IMR-90 (cell line): ENCODE measurements at regions not wholly inside any gene's neighbourhood (a gene's known extent, or its start where the extent isn't known, plus 50 kb on each side); places are given as distances from the start of the nearest gene placed in this dataset.

ENCODE experiments used
- ATAC-seq: fragments of 200-7000 bp; cut with Tn5 transposase; 2 replicates; pipeline ENCODE4 v1.9.1; 2020; ENCODE audit warnings: low read depth, mild to moderate bottlenecking, moderate library complexity
- BruUV-seq: library from RNA; stranded (reverse); fragments of 400-500 nt; replicated peaks from 2 replicates; lab custom pipeline; 2021; lab: Mats Ljungman, UMichigan
- CTCF ChIA-PET: fragments of 300-600 bp; formaldehyde crosslinking; extraction: SDS; loops from one replicate; lab custom pipeline; 2021; ENCODE audit warnings: antibody characterized with exemption; lab: Yijun Ruan, JAX
- POLR2A ChIA-PET: fragments of 300-600 bp; sonication (Branson Sonifier 250); formaldehyde crosslinking; loops from one replicate; lab custom pipeline; 2022; ENCODE audit warnings: antibody characterized with exemption; ENCODE audit not compliant: unreplicated experiment; lab: Charles Lee
- DNase-seq: peaks from one replicate; pipeline ENCODE4 v3.0.0; 2013
- H2AFZ ChIP-seq: replicated peaks from 2 replicates; pipeline ENCODE3; 2013; ENCODE audit warnings: low read length, mild to moderate bottlenecking; ENCODE audit not compliant: poor library complexity
- H2AK5ac ChIP-seq: 2 replicates; pipeline ENCODE4 v1.6.1; 2013; ENCODE audit warnings: low read depth, low read length, inconsistent platforms
- H2AK9ac ChIP-seq: replicated peaks from 2 replicates; pipeline ENCODE3; 2013; ENCODE audit warnings: mild to moderate bottlenecking, low read depth, low read length, moderate library complexity; ENCODE audit not compliant: poor library complexity
- H2BK120ac ChIP-seq: 2 replicates; pipeline ENCODE4 v1.6.1; 2013; ENCODE audit warnings: low read depth, low read length, inconsistent platforms
- H2BK15ac ChIP-seq: 3 replicates; pipeline ENCODE4 v1.6.1; 2013; ENCODE audit warnings: low read depth, low read length, inconsistent platforms
- H2BK20ac ChIP-seq: 2 replicates; pipeline ENCODE4 v1.6.1; 2013; ENCODE audit warnings: low read depth, mild to moderate bottlenecking, inconsistent platforms, low read length, moderate library complexity
- H2BK5ac ChIP-seq: 2 replicates; pipeline ENCODE4 v1.6.1; 2013; ENCODE audit warnings: mild to moderate bottlenecking, low read depth, low read length, inconsistent platforms; ENCODE audit not compliant: poor library complexity, severe bottlenecking
- H3K14ac ChIP-seq: replicated peaks from 2 replicates; pipeline ENCODE4 v1.6.1; 2013; ENCODE audit warnings: low read depth, low read length, inconsistent platforms
- H3K18ac ChIP-seq: 2 replicates; pipeline ENCODE4 v1.6.1; 2013; ENCODE audit warnings: low read depth, low read length, control low read depth
- H3K23ac ChIP-seq: 2 replicates; pipeline ENCODE4 v1.6.1; 2013; ENCODE audit warnings: low read depth, low read length, inconsistent platforms
- H3K27ac ChIP-seq: 2 replicates; pipeline ENCODE4 v1.5.1; 2013; ENCODE audit warnings: mild to moderate bottlenecking, control low read depth, low read length; ENCODE audit not compliant: insufficient read depth
- H3K27me3 ChIP-seq: 2 replicates; pipeline ENCODE4 v1.6.1; 2013; ENCODE audit warnings: low read length; ENCODE audit not compliant: control insufficient read depth, insufficient read depth
- H3K36me3 ChIP-seq: 2 replicates; pipeline ENCODE4 v1.6.1; 2013; ENCODE audit warnings: low read length, mixed read lengths; ENCODE audit not compliant: control insufficient read depth, insufficient read depth
- H3K4ac ChIP-seq: 2 replicates; pipeline ENCODE4 v1.6.1; 2013; ENCODE audit warnings: low read depth, low read length, inconsistent platforms
- H3K4me1 ChIP-seq: 2 replicates; pipeline ENCODE4 v1.6.1; 2013; ENCODE audit warnings: low read length, mixed read lengths; ENCODE audit not compliant: control insufficient read depth, insufficient read depth
- H3K4me2 ChIP-seq: 2 replicates; pipeline ENCODE4 v1.6.1; 2013; ENCODE audit warnings: low read depth, mild to moderate bottlenecking, control low read depth, low read length, moderate library complexity
- H3K4me3 ChIP-seq: 2 replicates; pipeline ENCODE4 v1.5.1; 2013; ENCODE audit warnings: low read depth, mild to moderate bottlenecking, control low read depth, low read length, moderate library complexity; ENCODE audit not compliant: insufficient read depth
- H3K56ac ChIP-seq: 2 replicates; pipeline ENCODE4 v1.6.1; 2013; ENCODE audit warnings: low read length, inconsistent platforms; ENCODE audit not compliant: insufficient read depth; ENCODE audit errors: extremely low read depth
- H3K79me1 ChIP-seq, 2 experiments: 2 replicates each; pipeline ENCODE4 v1.6.1; 2013; ENCODE audit warnings: low read length in 2 of 2, inconsistent platforms in 1 of 2, low read depth in 1 of 2
- H3K9ac ChIP-seq: 2 replicates; pipeline ENCODE4 v1.6.1; 2013; ENCODE audit warnings: low read depth, low read length, control low read depth
- H3K9me1 ChIP-seq: 2 replicates; pipeline ENCODE4 v1.6.1; 2013; ENCODE audit warnings: low read length, inconsistent platforms; ENCODE audit not compliant: insufficient read depth
- H3K9me3 ChIP-seq: 2 replicates; pipeline ENCODE4 v1.6.1; 2013; ENCODE audit warnings: low read length; ENCODE audit not compliant: control insufficient read depth, insufficient read depth
- H4K20me1 ChIP-seq: 2 replicates; pipeline ENCODE4 v1.6.1; 2013; ENCODE audit warnings: low read length, inconsistent platforms; ENCODE audit not compliant: insufficient read depth
- H4K5ac ChIP-seq: 2 replicates; pipeline ENCODE4 v1.6.1; 2013; ENCODE audit warnings: mild to moderate bottlenecking, low read depth, low read length, control low read depth
- H4K8ac ChIP-seq, 2 experiments: 2 replicates each; pipeline ENCODE4 v1.6.1; 2013; ENCODE audit warnings: low read depth in 2 of 2, low read length in 2 of 2, control low read depth in 1 of 2, inconsistent platforms in 1 of 2
- H4K91ac ChIP-seq: 2 replicates; pipeline ENCODE4 v1.6.1; 2013; ENCODE audit warnings: low read depth, low read length, inconsistent platforms; ENCODE audit not compliant: insufficient read depth
- MAFK ChIP-seq: IDR thresholded peaks from 2 replicates; pipeline ENCODE4 v1.6.1; 2012; ENCODE audit warnings: low read depth, low read length, improper control_type of control experiment
- POLR2A ChIP-seq: IDR thresholded peaks from 2 replicates; pipeline ENCODE4 v1.6.1; 2012; ENCODE audit warnings: mild to moderate bottlenecking, low read depth, low read length
- RCOR1 ChIP-seq: IDR thresholded peaks from 2 replicates; pipeline ENCODE4 v1.6.1; 2012; ENCODE audit warnings: mild to moderate bottlenecking, low read length, improper control_type of control experiment; ENCODE audit not compliant: insufficient replicate concordance
- RFX5 ChIP-seq: IDR thresholded peaks from 2 replicates; pipeline ENCODE4 v1.8.0; 2012; ENCODE audit warnings: low read depth, mild to moderate bottlenecking, low read length, moderate library complexity
- dilution Hi-C: fragments of 300-500 bp; cut with HindIII; formaldehyde crosslinking; loops from one replicate; pipeline ENCODE4 v1.14.3; 2018; ENCODE audit warnings: low sequenced_read_pairs; ENCODE audit not compliant: unreplicated experiment
- in situ Hi-C: fragments of 300-500 bp; cut with MboI; formaldehyde crosslinking; loops from 3 replicates; pipeline ENCODE4 v1.14.3; 2019; ENCODE audit warnings: low sequenced_read_pairs, inconsistent platforms, mixed read lengths
- intact Hi-C: fragments of 100-400 bp; cut with micrococcal nuclease; formaldehyde crosslinking; loops from 2 replicates; pipeline ENCODE4 v1.10.0; 2022
- TF ChIP-seq, protein P1 (sequence below): fragments of 150-350 bp; IDR thresholded peaks from 2 replicates; pipeline ENCODE4 v1.6.1; 2017; ENCODE audit warnings: mild to moderate bottlenecking, antibody characterized with exemption, low read length, low read depth

- Histone ChIP-seq H4K20me1 (no peaks in the 10 kb centered on the region), H2AK9ac (no peak overlapping the region), H3K9ac (no peak overlapping the region), H3K56ac (no peak overlapping the region), H3K23ac (no peak overlapping the region), H2AFZ (no peak overlapping the region), H4K91ac (no peak overlapping the region), H2AK5ac (no peak overlapping the region), H3K9me1 (no peaks in the 10 kb centered on the region), H4K5ac (no peak overlapping the region), H3K14ac (no peak overlapping the region), H3K18ac (no peak overlapping the region), H3K9me3 (peaks cover 12% of the 10 kb centered on the region), H3K4ac (no peak overlapping the region), H3K79me1 (no peaks in the 10 kb centered on the region), H2BK5ac (no peak overlapping the region), H2BK15ac (no peak overlapping the region), H3K27me3 (no peaks in the 10 kb centered on the region), H3K4me3 (no peak overlapping the region), H2BK120ac (no peak overlapping the region), H2BK20ac (no peak overlapping the region), H3K36me3 (no peaks in the 10 kb centered on the region), H3K27ac (no peak overlapping the region), H4K8ac (no peak overlapping the region), H3K4me2 (no peak overlapping the region), H3K4me1 (no peaks in the 10 kb centered on the region)
- no TSS peak for BruUV-seq
- in situ Hi-C loops = no loop called here
- no peak for DNase-seq
- intact Hi-C loops = no loop called here
- no peak for TF ChIP-seq RFX5
- TF ChIP-seq, protein P1, sequence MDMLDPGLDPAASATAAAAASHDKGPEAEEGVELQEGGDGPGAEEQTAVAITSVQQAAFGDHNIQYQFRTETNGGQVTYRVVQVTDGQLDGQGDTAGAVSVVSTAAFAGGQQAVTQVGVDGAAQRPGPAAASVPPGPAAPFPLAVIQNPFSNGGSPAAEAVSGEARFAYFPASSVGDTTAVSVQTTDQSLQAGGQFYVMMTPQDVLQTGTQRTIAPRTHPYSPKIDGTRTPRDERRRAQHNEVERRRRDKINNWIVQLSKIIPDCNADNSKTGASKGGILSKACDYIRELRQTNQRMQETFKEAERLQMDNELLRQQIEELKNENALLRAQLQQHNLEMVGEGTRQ = no peak
- no peak for TF ChIP-seq RCOR1
- no peak for TF ChIP-seq MAFK
- no peak for TF ChIP-seq POLR2A
- no peak for ATAC-seq
- POLR2A ChIA-PET = no interaction called here
- CTCF ChIA-PET = no interaction called here
- dilution Hi-C loops = no loop called here
Measured at GRCh38 chr12:97629382-97629781, 166.8 kb downstream of the RMST start.
